KMS-11 (cell line): ENCODE measurements at regions not wholly inside any gene's neighbourhood (a gene's known extent, or its start where the extent isn't known, plus 50 kb on each side); places are given as distances from the start of the nearest gene placed in this dataset.

Source experiments
- H2AFZ ChIP-seq: fragments of 200-600 bp; sonication (generic); 2 replicates; pipeline ENCODE4 v1.6.1; 2016; ENCODE audit warnings: antibody characterized with exemption, mixed run types, low read depth
- H3K27ac ChIP-seq: fragments of 200-600 bp; sonication (generic); 2 replicates; pipeline ENCODE4 v1.6.1; 2016; ENCODE audit warnings: mild to moderate bottlenecking, mixed run types
- H3K27me3 ChIP-seq: fragments of 200-600 bp; sonication (generic); 2 replicates; pipeline ENCODE4 v1.6.1; 2017; ENCODE audit warnings: mild to moderate bottlenecking, low read depth, mixed run types, moderate library complexity; ENCODE audit not compliant: insufficient read depth
- H3K36me3 ChIP-seq: fragments of 200-600 bp; sonication (generic); 2 replicates; pipeline ENCODE4 v1.6.1; 2017; ENCODE audit warnings: mild to moderate bottlenecking, mixed run types; ENCODE audit not compliant: insufficient read depth
- H3K4me1 ChIP-seq: fragments of 200-600 bp; sonication (generic); 2 replicates; pipeline ENCODE4 v1.6.1; 2016; ENCODE audit warnings: mild to moderate bottlenecking, low read depth, mixed run types; ENCODE audit not compliant: poor library complexity, severe bottlenecking
- H3K4me2 ChIP-seq: fragments of 200-600 bp; sonication (generic); 2 replicates; pipeline ENCODE4 v1.7.0; 2016; ENCODE audit warnings: mild to moderate bottlenecking, mixed run types
- H3K4me3 ChIP-seq: fragments of 200-600 bp; sonication (generic); IDR thresholded peaks from 2 replicates; pipeline ENCODE4 v1.6.1; 2017; ENCODE audit warnings: low read depth, low read length, mixed read lengths; ENCODE audit not compliant: insufficient read depth
- H3K79me2 ChIP-seq: fragments of 200-600 bp; sonication (generic); 2 replicates; pipeline ENCODE4 v1.6.1; 2016; ENCODE audit warnings: low read depth, mixed run types; ENCODE audit not compliant: insufficient read depth
- H3K9ac ChIP-seq: fragments of 200-600 bp; sonication (generic); 2 replicates; pipeline ENCODE4 v1.6.1; 2016; ENCODE audit warnings: mild to moderate bottlenecking, mixed run types
- H4K20me1 ChIP-seq: fragments of 200-600 bp; sonication (generic); 2 replicates; pipeline ENCODE4 v1.6.1; 2016; ENCODE audit warnings: mild to moderate bottlenecking, mixed run types; ENCODE audit not compliant: insufficient read depth
- CTCF ChIP-seq: fragments of 200-600 bp; sonication (generic); conservative IDR thresholded peaks from 2 replicates; pipeline ENCODE4 v1.6.1; 2017; ENCODE audit warnings: low read depth, mild to moderate bottlenecking, antibody characterized with exemption, low read length, moderate library complexity, mixed read lengths

- Histone ChIP-seq H3K4me2 (no peak overlapping the region), H3K27ac (no peak overlapping the region), H3K36me3 (no peaks in the 10 kb centered on the region), H3K27me3 (no peaks in the 10 kb centered on the region), H3K4me3 (no peak overlapping the region), H4K20me1 (no peaks in the 10 kb centered on the region), H3K4me1 (no peaks in the 10 kb centered on the region), H2AFZ (no peak overlapping the region), H3K79me2 (no peaks in the 10 kb centered on the region), H3K9ac (no peak overlapping the region)
- no peak for TF ChIP-seq CTCF
These were observed 263.1 kb upstream of the PTGER4 start for GRCh38 chr5:40416588-40416987.

- TF ChIP-seq CTCF: no peak
- no peaks in the 10 kb centered on the region for H3K79me2 ChIP-seq
These were observed 263.6 kb upstream of the PTGER4 start for GRCh38 chr5:40416098-40416497.

DNA sequence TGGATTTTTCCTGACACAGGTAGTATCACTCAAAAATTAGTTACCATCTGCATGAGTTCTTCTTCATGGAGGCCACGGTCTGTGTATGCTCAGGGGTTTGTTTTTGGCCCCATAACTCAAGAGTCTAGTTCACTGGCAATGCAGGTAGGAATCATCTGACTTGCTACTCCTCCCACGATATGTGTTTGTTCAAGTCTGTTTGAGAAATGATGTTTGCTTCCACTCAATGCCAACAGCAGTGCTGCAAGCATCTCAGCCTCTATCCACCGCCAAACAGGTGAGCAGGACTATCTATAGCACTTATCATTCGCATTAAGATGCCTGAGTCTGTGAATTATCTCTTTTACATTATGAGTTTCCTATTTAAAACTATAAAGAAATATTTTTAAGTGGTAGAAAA lies 264.8 kb upstream of the PTGER4 start:
- Histone ChIP-seq H3K4me1 (no peaks in the 10 kb centered on the region), H3K9ac (no peak overlapping the region), H4K20me1 (no peaks in the 10 kb centered on the region), H3K27ac (no peak overlapping the region), H2AFZ (no peak overlapping the region), H3K27me3 (no peaks in the 10 kb centered on the region), H3K4me2 (no peak overlapping the region), H3K4me3 (no peak overlapping the region), H3K79me2 (no peaks in the 10 kb centered on the region), H3K36me3 (no peaks in the 10 kb centered on the region)
- TF ChIP-seq CTCF: no peak

More at GRCh38 chr5:40416098-40416497, 263.6 kb upstream of the PTGER4 start:
- H3K36me3 ChIP-seq: no peaks in the 10 kb centered on the region
- no peak overlapping the region for H3K4me2 ChIP-seq
- H4K20me1 ChIP-seq: no peaks in the 10 kb centered on the region
- H3K4me3 ChIP-seq: no peak overlapping the region
- no peaks in the 10 kb centered on the region for H3K27me3 ChIP-seq
- no peak overlapping the region for H2AFZ ChIP-seq
- no peak overlapping the region for H3K27ac ChIP-seq
- no peak overlapping the region for H3K9ac ChIP-seq
- no peaks in the 10 kb centered on the region for H3K4me1 ChIP-seq

- Histone ChIP-seq H3K4me3 (no peak overlapping the region), H3K9ac (no peak overlapping the region), H2AFZ (no peak overlapping the region), H4K20me1 (no peaks in the 10 kb centered on the region), H3K4me2 (no peak overlapping the region), H3K27ac (no peak overlapping the region), H3K4me1 (no peaks in the 10 kb centered on the region), H3K36me3 (no peaks in the 10 kb centered on the region), H3K79me2 (no peaks in the 10 kb centered on the region), H3K27me3 (no peaks in the 10 kb centered on the region)
- no peak for TF ChIP-seq CTCF
These were observed 266.0 kb upstream of the PTGER4 start for GRCh38 chr5:40413743-40414142.
